ENCODE measurements at regions not wholly inside any gene's neighbourhood (a gene's known extent, or its start where the extent isn't known, plus 50 kb on each side); places are given as distances from the start of the nearest gene placed in this dataset.

GRCh38 chr6:30806581-30807183 is 62.3 kb upstream of the IER3 start:
- DNase-seq, result no peak

GRCh38 chr6:30804333-30804732 is 60.0 kb upstream of the IER3 start:
- no peak for DNase-seq

- DNase-seq, result no peak
These were observed 58.4 kb upstream of the IER3 start for GRCh38 chr6:30802731-30803130.

- no peak for DNase-seq
These were observed 57.6 kb upstream of the IER3 start for GRCh38 chr6:30801950-30802349.

GRCh38 chr6:30800871-30801270 is 56.5 kb upstream of the IER3 start:
- DNase-seq, result no peak

GRCh38 chr6:30799210-30799609 is 54.9 kb upstream of the IER3 start:
- DNase-seq, result no peak

GRCh38 chr6:30798494-30798893 is 54.1 kb upstream of the IER3 start:
- no peak for DNase-seq

- DNase-seq, result no peak
These were observed 51.4 kb upstream of the IER3 start for GRCh38 chr6:30795549-30796293.

All from NCI-H1417 (cell line).